HepG2 (cell line): ENCODE measurements at regions not wholly inside any gene's neighbourhood (a gene's known extent, or its start where the extent isn't known, plus 50 kb on each side); places are given as distances from the start of the nearest gene placed in this dataset.
A peak's percentile ranks its signal among the peaks of the same experiment; 100 is the strongest.

Experiments
- ATAC-seq: fragments of 200-7000 bp; cut with Tn5 transposase; 3 replicates; pipeline ENCODE4 v1.9.1; 2020; ENCODE audit warnings: mild to moderate bottlenecking, moderate library complexity
- BruUV-seq: library from RNA; stranded (reverse); fragments of 400-500 nt; replicated peaks from 2 replicates; lab custom pipeline; 2021; lab: Mats Ljungman, UMichigan
- CTCF ChIA-PET: fragments of 300-600 bp; formaldehyde crosslinking; extraction: SDS; loops from one replicate; lab custom pipeline; 2021; ENCODE audit warnings: low total read pairs, inconsistent platforms, low intra/inter-chr PET ratio; lab: Yijun Ruan, JAX
- POLR2A ChIA-PET: fragments of 350-600 bp; sonication (Branson Sonifier 250); formaldehyde crosslinking; loops from one replicate; lab custom pipeline; 2020; ENCODE audit warnings: antibody characterized with exemption, inconsistent platforms; lab: Yijun Ruan, JAX
- DNase-seq: peaks from one replicate; pipeline ENCODE4 v3.0.0-alpha.2; 2015; ENCODE audit warnings: low spot score
- FAIRE-seq: peaks from 3 replicates; lab custom pipeline; 2011; peaks lifted over from hg19 to GRCh38; lab: Jason Lieb, UNC
- H2AFZ ChIP-seq: one replicate; pipeline ENCODE4 v1.6.1; 2011; ENCODE audit warnings: low read length, inconsistent platforms
- H3K27ac ChIP-seq: fragments of 300-600 bp; 3 replicates; pipeline ENCODE4 v1.8.0; 2011; ENCODE audit warnings: mixed run types, mild to moderate bottlenecking, mixed read lengths, low read length, inconsistent platforms; ENCODE audit not compliant: insufficient read depth; ENCODE audit errors: extremely low read length
- H3K27me3 ChIP-seq, 2 experiments: fragments of 200-600 bp in 1 of 2; 2 replicates in 1 of 2; 3 replicates in 1 of 2; pipeline versions ENCODE4 v1.6.0 to v1.8.0; 2011; ENCODE audit warnings: low read length in 2 of 2, mild to moderate bottlenecking in 2 of 2, moderate library complexity in 2 of 2, inconsistent platforms in 1 of 2; ENCODE audit not compliant: insufficient read depth in 2 of 2, control insufficient read depth in 1 of 2
- H3K36me3 ChIP-seq, 2 experiments: fragments of 200-600 bp in 1 of 2; replicated peaks in 1 of 2; 2 replicates in 1 of 2; 3 replicates in 1 of 2; pipeline versions ENCODE4 v1.5.1 to v1.8.0; 2011; ENCODE audit warnings: low read length in 2 of 2, inconsistent platforms in 1 of 2; ENCODE audit not compliant: insufficient read depth in 2 of 2, control insufficient read depth in 1 of 2
- H3K4me1 ChIP-seq: 2 replicates; pipeline ENCODE4 v1.5.1; 2012; ENCODE audit warnings: low read length, inconsistent platforms; ENCODE audit not compliant: insufficient read depth
- H3K4me2 ChIP-seq: 2 replicates; pipeline ENCODE4 v1.6.0; 2011; ENCODE audit warnings: low read depth, low read length, inconsistent platforms
- H3K4me3 ChIP-seq, 3 experiments: fragments of 200-600 bp in 1 of 3; sonication (generic), shearing (Covaris generic) in 1 of 3; replicated peaks in 1 of 3; 2 replicates each; pipeline ENCODE4 v1.5.1; 2011 to 2016; ENCODE audit warnings: low read length in 3 of 3, inconsistent platforms in 2 of 3, low read depth in 2 of 3, mild to moderate bottlenecking in 2 of 3, control low read depth in 1 of 3, mixed read lengths in 1 of 3; ENCODE audit not compliant: insufficient read depth in 1 of 3
- H3K79me2 ChIP-seq: one replicate; pipeline ENCODE4 v1.6.1; 2011; ENCODE audit warnings: low read length, inconsistent platforms; ENCODE audit not compliant: insufficient read depth
- H3K9ac ChIP-seq: 2 replicates; pipeline ENCODE4 v1.6.0; 2011; ENCODE audit warnings: mild to moderate bottlenecking, low read depth, low read length, inconsistent platforms; ENCODE audit not compliant: insufficient read depth
- H3K9me3 ChIP-seq: 2 replicates; pipeline ENCODE4 v1.5.1; 2012; ENCODE audit warnings: mild to moderate bottlenecking, low read length
- H4K20me1 ChIP-seq: 2 replicates; pipeline ENCODE4 v1.6.0; 2011; ENCODE audit warnings: inconsistent platforms, mild to moderate bottlenecking, low read length, moderate library complexity; ENCODE audit not compliant: insufficient read depth
- CENPX ChIP-seq: sonication (generic); formaldehyde crosslinking; IDR thresholded peaks from 2 replicates; pipeline ENCODE4 v1.9.0; 2021; ENCODE audit warnings: mild to moderate bottlenecking, missing genetic modification reagents, moderate library complexity
- ETV6 ChIP-seq: sonication (generic); formaldehyde crosslinking; conservative IDR thresholded peaks from 2 replicates; pipeline ENCODE4 v1.4.0; 2020; ENCODE audit warnings: missing genetic modification reagents
- MEIS2 ChIP-seq: sonication (generic); formaldehyde crosslinking; IDR thresholded peaks from 2 replicates; pipeline ENCODE4 v1.9.0; 2021; ENCODE audit warnings: mild to moderate bottlenecking, missing genetic modification reagents
- MLLT10 ChIP-seq: sonication (generic); formaldehyde crosslinking; IDR thresholded peaks from 2 replicates; pipeline ENCODE4 v1.4.0; 2020; ENCODE audit warnings: missing genetic modification reagents
- NCOA1 ChIP-seq: sonication (generic); formaldehyde crosslinking; IDR thresholded peaks from 2 replicates; pipeline ENCODE4 v1.9.0; 2021; ENCODE audit warnings: missing genetic modification reagents
- RORA ChIP-seq: sonication (generic); formaldehyde crosslinking; IDR thresholded peaks from 2 replicates; pipeline ENCODE4 v1.5.0; 2020; ENCODE audit warnings: mild to moderate bottlenecking, missing genetic modification reagents, moderate library complexity
- SIN3A ChIP-seq: IDR thresholded peaks from 2 replicates; pipeline ENCODE4 v1.6.1; 2011; ENCODE audit warnings: low read depth, mild to moderate bottlenecking, control low read depth, low read length, borderline replicate concordance
- SRSF9 ChIP-seq: fragments of 200-400 bp; formaldehyde crosslinking; IDR thresholded peaks from 2 replicates; pipeline ENCODE4 v1.6.1; 2018; ENCODE audit warnings: borderline replicate concordance, mild to moderate bottlenecking, low read depth, low read length; ENCODE audit not compliant: insufficient read depth, poor library complexity, severe bottlenecking
- TMF1 ChIP-seq: sonication (generic); formaldehyde crosslinking; IDR thresholded peaks from 2 replicates; pipeline ENCODE4 v1.8.1; 2022; ENCODE audit warnings: low read depth, missing genetic modification reagents
- ZBED4 ChIP-seq: sonication (generic); formaldehyde crosslinking; IDR thresholded peaks from 2 replicates; pipeline ENCODE4 v1.4.0; 2020; ENCODE audit warnings: missing genetic modification reagents, borderline replicate concordance
- ZFP36L2 ChIP-seq: sonication (generic); formaldehyde crosslinking; IDR thresholded peaks from 2 replicates; pipeline ENCODE4 v1.4.0; 2020; ENCODE audit warnings: missing genetic modification reagents
- ZNF101 ChIP-seq: sonication (generic); formaldehyde crosslinking; IDR thresholded peaks from 2 replicates; pipeline ENCODE4 v1.4.0; 2020; ENCODE audit warnings: mild to moderate bottlenecking, low read depth, missing genetic modification reagents, borderline replicate concordance
- ZNF343 ChIP-seq: sonication (generic); formaldehyde crosslinking; IDR thresholded peaks from 2 replicates; pipeline ENCODE4 v1.4.0; 2020; ENCODE audit warnings: mild to moderate bottlenecking, missing genetic modification reagents
- ZNF615 ChIP-seq: sonication (generic); formaldehyde crosslinking; IDR thresholded peaks from 2 replicates; pipeline ENCODE4 v1.5.0; 2020; ENCODE audit warnings: mild to moderate bottlenecking, missing genetic modification reagents, borderline replicate concordance
- ZNF891 ChIP-seq: sonication (generic); formaldehyde crosslinking; IDR thresholded peaks from 2 replicates; pipeline ENCODE4 v1.5.0; 2020; ENCODE audit warnings: mild to moderate bottlenecking, missing genetic modification reagents
- WGBS: methylation state at CpG from one replicate; pipeline ENCODE4 v1.1.6; 2017; ENCODE audit warnings: low lambda C conversion rate; 5-methylcytosine and 5-hydroxymethylcytosine counted together
- in situ Hi-C: cut with HindIII; loops from 2 replicates; pipeline ENCODE4 v1.10.0; 2017; ENCODE audit warnings: low pct_unique_long_range_greater_than_20kb; ENCODE audit not compliant: extremely low pct_ligation_motif_present
- intact Hi-C: fragments of 100-400 bp; cut with micrococcal nuclease; formaldehyde crosslinking; loops from one replicate; pipeline ENCODE4 v1.10.0; 2022; ENCODE audit not compliant: unreplicated experiment
- TF ChIP-seq, protein P1 (sequence below): IDR thresholded peaks from 2 replicates; pipeline ENCODE4 v1.6.1; 2016; ENCODE audit warnings: missing biosample characterization, missing genetic modification reagents, low read depth

DNA sequence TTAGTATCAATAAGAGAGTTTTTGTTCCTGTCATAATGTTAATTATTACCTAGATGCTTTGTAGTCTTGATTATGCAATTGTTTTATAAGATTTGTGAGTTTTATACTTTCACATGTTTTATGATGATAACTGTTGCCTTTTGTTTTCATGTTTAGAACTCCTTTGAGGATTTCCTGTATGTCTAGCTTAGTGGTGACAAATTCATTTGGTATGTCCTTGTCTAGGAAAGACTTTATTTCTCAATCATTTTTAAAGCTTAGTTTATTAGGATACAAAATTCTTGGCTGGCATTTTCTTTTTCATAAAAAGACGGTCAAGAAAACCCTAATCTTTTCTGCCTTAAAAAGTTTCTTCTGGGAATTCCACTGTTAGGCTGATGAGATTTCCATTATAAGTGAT lies 849.9 kb upstream of the EYS start:
- CTCF ChIA-PET: no interaction called here
- TF ChIP-seq ZBED4 (no peak), ZNF891 (CRISPR knock-in tag) (no peak), MLLT10 (CRISPR knock-in tag) (no peak), ZNF615 (CRISPR knock-in tag) (no peak), ZNF343 (CRISPR knock-in tag) (no peak), NCOA1 (CRISPR knock-in tag) (no peak), ZFP36L2 (CRISPR knock-in tag) (no peak), RORA (CRISPR knock-in tag) (no peak), CENPX (no peak), MEIS2 (CRISPR knock-in tag) (no peak), TMF1 (CRISPR knock-in tag) (no peak), SRSF9 (no peak), ZNF101 (CRISPR knock-in tag) (no peak), SIN3A (no peak), ETV6 (CRISPR knock-in tag) (no peak)
- TF ChIP-seq, protein P1, sequence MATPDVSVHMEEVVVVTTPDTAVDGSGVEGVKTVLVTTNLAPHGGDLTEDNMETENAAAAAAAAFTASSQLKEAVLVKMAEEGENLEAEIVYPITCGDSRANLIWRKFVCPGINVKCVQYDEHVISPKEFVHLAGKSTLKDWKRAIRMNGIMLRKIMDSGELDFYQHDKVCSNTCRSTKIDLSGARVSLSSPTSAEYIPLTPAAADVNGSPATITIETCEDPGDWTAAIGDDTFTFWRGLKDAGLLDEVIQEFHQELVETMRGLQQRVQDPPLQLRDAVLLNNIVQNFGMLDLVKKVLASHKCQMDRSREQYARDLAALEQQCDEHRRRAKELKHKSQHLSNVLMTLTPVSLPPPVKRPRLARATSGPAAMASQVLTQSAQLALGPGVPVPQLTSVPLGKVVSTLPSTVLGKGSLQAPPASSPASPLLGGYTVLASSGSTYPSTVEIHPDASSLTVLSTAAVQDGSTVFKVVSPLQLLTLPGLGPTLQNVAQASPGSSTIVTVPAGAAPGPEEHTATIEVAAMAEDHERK: no peak
- TF ChIP-seq, all 625 proteins: peak for 0
- BruUV-seq: no TSS peak
- no peaks in the 10 kb centered on the region for H3K79me2 ChIP-seq
- H3K4me2 ChIP-seq: peak overlapping the region; percentile 6; the same call in 1 of the 2 replicates
- H4K20me1 ChIP-seq: no peaks in the 10 kb centered on the region
- H2AFZ ChIP-seq: no peak overlapping the region
- 37% methylated on average over 1 of the region's 1 CpG for WGBS
- H3K9ac ChIP-seq: no peak overlapping the region
- H3K4me3 ChIP-seq: no peak overlapping the region; a peak in 1 of 6 replicates
- no peaks in the 10 kb centered on the region for H3K36me3 ChIP-seq
- POLR2A ChIA-PET: no interaction called here
- FAIRE-seq: no peak
- no peak for DNase-seq
- H3K27ac ChIP-seq: no peak overlapping the region
- peaks cover 7% of the 10 kb centered on the region; the same call in 1 of the 2 replicates for H3K9me3 ChIP-seq
- ATAC-seq: no peak
- H3K4me1 ChIP-seq: no peaks in the 10 kb centered on the region
- H3K27me3 ChIP-seq: no peaks in the 10 kb centered on the region
- in situ Hi-C loops: no loop called here
- intact Hi-C loops: no loop called here
